Trophoblast cell (in vitro differentiated cells and primary cell): ENCODE measurements at regions not wholly inside any gene's neighbourhood (a gene's known extent, or its start where the extent isn't known, plus 50 kb on each side); places are given as distances from the start of the nearest gene placed in this dataset.
"Not testable (repeated sequence)": the region's sequence is repeated elsewhere in the genome, so short reads cannot be mapped to it uniquely, and the experiment has no call there.

ENCODE experiments used
- DNase-seq, 2 donors: peaks; one replicate each; pipeline ENCODE4 v3.0.0-alpha.2; 2016
- H2AFZ ChIP-seq: 2 replicates; pipeline ENCODE4 v1.6.1; 2013; ENCODE audit warnings: low read length, moderate library complexity, mild to moderate bottlenecking; ENCODE audit not compliant: insufficient read depth, poor library complexity
- H2AK5ac ChIP-seq: 2 replicates; pipeline ENCODE4 v1.6.1; 2013; ENCODE audit warnings: mild to moderate bottlenecking, low read length
- H2BK120ac ChIP-seq: 2 replicates; pipeline ENCODE4 v1.6.1; 2013; ENCODE audit warnings: low read length, mild to moderate bottlenecking, moderate library complexity; ENCODE audit not compliant: insufficient read depth, poor library complexity
- H2BK12ac ChIP-seq: 2 replicates; pipeline ENCODE4 v1.6.1; 2013; ENCODE audit warnings: mild to moderate bottlenecking, low read length, moderate library complexity
- H2BK5ac ChIP-seq: 2 replicates; pipeline ENCODE4 v1.6.1; 2013; ENCODE audit warnings: low read length, low read depth, moderate library complexity, mild to moderate bottlenecking; ENCODE audit not compliant: poor library complexity
- H3K14ac ChIP-seq: 2 replicates; pipeline ENCODE4 v1.6.1; 2013; ENCODE audit warnings: mild to moderate bottlenecking, low read length
- H3K18ac ChIP-seq: 2 replicates; pipeline ENCODE4 v1.6.1; 2013; ENCODE audit warnings: mild to moderate bottlenecking, low read length
- H3K23ac ChIP-seq: 2 replicates; pipeline ENCODE4 v1.6.1; 2013; ENCODE audit warnings: low read length
- H3K27ac ChIP-seq: 2 replicates; pipeline ENCODE4 v1.5.1; 2013; ENCODE audit warnings: low read depth, mild to moderate bottlenecking, inconsistent platforms, low read length, moderate library complexity
- H3K27me3 ChIP-seq: 2 replicates; pipeline ENCODE4 v1.6.1; 2013; ENCODE audit warnings: inconsistent platforms, mild to moderate bottlenecking, low read length, moderate library complexity; ENCODE audit not compliant: insufficient read depth
- H3K36me3 ChIP-seq, 2 experiments: 1 replicate in 1 of 2; 2 replicates in 1 of 2; pipeline ENCODE4 v1.6.1; 2013; ENCODE audit warnings: low read length in 2 of 2, mild to moderate bottlenecking in 2 of 2, moderate library complexity in 1 of 2; ENCODE audit not compliant: insufficient read depth in 2 of 2, control insufficient read depth in 1 of 2
- H3K4ac ChIP-seq: 2 replicates; pipeline ENCODE4 v1.6.1; 2013; ENCODE audit warnings: low read depth, mild to moderate bottlenecking, low read length, moderate library complexity
- H3K4me1 ChIP-seq, 2 experiments: 1 replicate in 1 of 2; 2 replicates in 1 of 2; pipeline ENCODE4 v1.6.1; 2013; ENCODE audit warnings: low read length in 2 of 2, mild to moderate bottlenecking in 2 of 2, moderate library complexity in 1 of 2; ENCODE audit not compliant: insufficient read depth in 2 of 2, control insufficient read depth in 1 of 2
- H3K4me2 ChIP-seq: 2 replicates; pipeline ENCODE4 v1.6.1; 2013; ENCODE audit warnings: inconsistent platforms, mild to moderate bottlenecking, low read length, moderate library complexity
- H3K4me3 ChIP-seq: 2 replicates; pipeline ENCODE4 v1.5.1; 2013; ENCODE audit warnings: mild to moderate bottlenecking, low read depth, low read length, inconsistent platforms
- H3K79me1 ChIP-seq: one replicate; pipeline ENCODE4 v1.6.1; 2013; ENCODE audit warnings: low read length
- H3K79me2 ChIP-seq: 2 replicates; pipeline ENCODE4 v1.6.1; 2013; ENCODE audit warnings: low read length, mild to moderate bottlenecking; ENCODE audit not compliant: control insufficient read depth, insufficient read depth, poor library complexity
- H3K9ac ChIP-seq: 2 replicates; pipeline ENCODE4 v1.6.1; 2013; ENCODE audit warnings: mild to moderate bottlenecking, low read length
- H3K9me3 ChIP-seq: 2 replicates; pipeline ENCODE4 v1.6.1; 2013; ENCODE audit warnings: low read depth, mild to moderate bottlenecking, control low read depth, inconsistent platforms, low read length; ENCODE audit not compliant: insufficient read depth
- H4K12ac ChIP-seq: 2 replicates; pipeline ENCODE4 v1.6.1; 2013; ENCODE audit warnings: low read depth, mild to moderate bottlenecking, low read length, moderate library complexity
- H4K8ac ChIP-seq: 2 replicates; pipeline ENCODE4 v1.6.1; 2013; ENCODE audit warnings: low read depth, mild to moderate bottlenecking, low read length, moderate library complexity
- H4K91ac ChIP-seq: one replicate; pipeline ENCODE4 v1.6.1; 2013; ENCODE audit warnings: low read depth, mild to moderate bottlenecking, low read length, moderate library complexity
- WGBS: extraction: QIAGEN DNeasy Blood & Tissue Kit; methylation state at CpG from one replicate; pipeline ENCODE4 v1.1.7; 2013; ENCODE audit warnings: missing lambda C conversion rate; ENCODE audit not compliant: insufficient read length, insufficient coverage; ENCODE audit errors: extremely low coverage; 5-methylcytosine and 5-hydroxymethylcytosine counted together

DNA sequence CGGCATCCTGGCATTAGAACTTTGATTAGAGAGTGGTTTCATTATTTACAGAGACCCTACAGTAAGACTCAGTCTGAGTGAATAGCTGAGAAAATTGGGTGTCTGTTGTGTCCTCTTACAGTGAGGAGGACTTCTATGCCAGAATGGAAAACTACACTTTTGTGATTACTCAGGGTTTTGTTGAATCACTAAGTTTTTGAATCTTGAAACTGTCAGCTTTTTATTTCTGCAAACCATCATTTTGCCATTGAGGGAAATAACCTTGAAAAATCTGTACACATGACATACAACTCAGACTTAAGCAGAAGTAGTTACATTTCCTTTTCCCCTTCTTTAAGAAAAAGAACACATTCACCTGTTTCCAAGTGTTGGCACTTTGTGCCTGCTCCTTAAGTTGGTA lies 117.6 kb upstream of the RASGEF1B start:
- H4K12ac ChIP-seq: no peak overlapping the region
- H2BK120ac ChIP-seq: no peak overlapping the region
- H2AK5ac ChIP-seq: no peak overlapping the region
- H4K8ac ChIP-seq: no peak overlapping the region
- no peak overlapping the region for H3K4me3 ChIP-seq
- H3K23ac ChIP-seq: no peak overlapping the region
- no peak overlapping the region for H2BK5ac ChIP-seq
- no peak overlapping the region for H3K27ac ChIP-seq
- no peaks in the 10 kb centered on the region for H3K36me3 ChIP-seq
- H3K4ac ChIP-seq: no peak overlapping the region
- H3K14ac ChIP-seq: no peak overlapping the region
- H3K4me1 ChIP-seq: no peaks in the 10 kb centered on the region
- no peaks in the 10 kb centered on the region for H3K79me2 ChIP-seq
- H4K91ac ChIP-seq: no peak overlapping the region
- no peaks in the 10 kb centered on the region for H3K27me3 ChIP-seq
- H3K9ac ChIP-seq: no peak overlapping the region
- H2AFZ ChIP-seq: no peak overlapping the region
- no peak overlapping the region for H2BK12ac ChIP-seq
- H3K18ac ChIP-seq: no peak overlapping the region
- no peaks in the 10 kb centered on the region for H3K9me3 ChIP-seq
- no peak for DNase-seq
- no peaks in the 10 kb centered on the region for H3K79me1 ChIP-seq
- WGBS: no CpG with 5 or more reads among the region's 1 CpG
- no peak overlapping the region for H3K4me2 ChIP-seq

DNA sequence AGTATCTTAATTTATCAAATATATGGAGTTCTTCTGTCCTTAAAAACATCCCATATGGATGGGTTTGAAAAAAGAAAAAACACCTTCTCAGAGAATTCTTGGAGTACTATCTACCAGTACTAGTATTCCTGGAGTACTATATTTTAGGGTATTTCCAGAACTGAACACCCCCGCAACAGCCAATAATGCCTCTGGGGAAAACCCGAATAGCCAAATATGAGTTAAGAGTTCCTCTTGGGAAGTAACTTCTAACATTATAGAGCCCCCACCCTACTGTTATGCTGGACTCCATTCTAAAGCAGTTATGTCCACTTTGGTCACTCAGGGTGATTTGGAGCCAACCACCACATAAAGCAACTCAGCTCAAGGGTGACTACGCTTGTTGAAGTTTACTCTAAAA lies 115.0 kb upstream of the RASGEF1B start:
- no CpG with 5 or more reads among the region's 3 CpGs for WGBS
- Histone ChIP-seq H3K27me3 (no peaks in the 10 kb centered on the region), H3K4ac (no peak overlapping the region), H2AFZ (no peak overlapping the region), H3K9me3 (no peaks in the 10 kb centered on the region), H4K91ac (no peak overlapping the region), H2AK5ac (no peak overlapping the region), H3K79me1 (no peaks in the 10 kb centered on the region), H3K23ac (no peak overlapping the region), H3K14ac (no peak overlapping the region), H3K4me2 (no peak overlapping the region), H3K18ac (no peak overlapping the region), H3K27ac (no peak overlapping the region), H2BK120ac (no peak overlapping the region), H3K9ac (no peak overlapping the region), H3K4me3 (no peak overlapping the region), H2BK12ac (no peak overlapping the region), H2BK5ac (no peak overlapping the region), H4K8ac (no peak overlapping the region), H4K12ac (no peak overlapping the region), H3K79me2 (no peaks in the 10 kb centered on the region), H3K36me3 (no peaks in the 10 kb centered on the region), H3K4me1 (no peaks in the 10 kb centered on the region)
- no peak for DNase-seq

DNA sequence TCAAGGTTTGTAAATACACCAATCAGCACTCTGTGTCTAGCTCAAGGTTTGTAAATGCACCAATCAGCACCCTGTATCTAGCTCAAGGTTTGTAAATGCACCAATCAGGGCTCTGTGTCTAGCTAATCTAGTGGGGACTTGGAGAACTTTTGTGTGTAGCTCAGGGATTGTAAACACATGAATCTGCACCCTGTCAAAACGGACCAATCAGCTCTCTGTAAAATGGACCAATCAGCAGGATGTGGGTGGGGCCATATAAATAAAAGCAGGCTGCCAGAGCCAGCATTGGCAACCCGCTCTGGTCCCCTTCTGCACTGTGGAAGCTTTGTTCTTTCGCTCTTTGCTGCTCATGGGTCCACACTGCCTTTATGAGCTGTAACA lies 109.3 kb upstream of the RASGEF1B start:
- not testable (repeated sequence) for H3K18ac ChIP-seq

DNA sequence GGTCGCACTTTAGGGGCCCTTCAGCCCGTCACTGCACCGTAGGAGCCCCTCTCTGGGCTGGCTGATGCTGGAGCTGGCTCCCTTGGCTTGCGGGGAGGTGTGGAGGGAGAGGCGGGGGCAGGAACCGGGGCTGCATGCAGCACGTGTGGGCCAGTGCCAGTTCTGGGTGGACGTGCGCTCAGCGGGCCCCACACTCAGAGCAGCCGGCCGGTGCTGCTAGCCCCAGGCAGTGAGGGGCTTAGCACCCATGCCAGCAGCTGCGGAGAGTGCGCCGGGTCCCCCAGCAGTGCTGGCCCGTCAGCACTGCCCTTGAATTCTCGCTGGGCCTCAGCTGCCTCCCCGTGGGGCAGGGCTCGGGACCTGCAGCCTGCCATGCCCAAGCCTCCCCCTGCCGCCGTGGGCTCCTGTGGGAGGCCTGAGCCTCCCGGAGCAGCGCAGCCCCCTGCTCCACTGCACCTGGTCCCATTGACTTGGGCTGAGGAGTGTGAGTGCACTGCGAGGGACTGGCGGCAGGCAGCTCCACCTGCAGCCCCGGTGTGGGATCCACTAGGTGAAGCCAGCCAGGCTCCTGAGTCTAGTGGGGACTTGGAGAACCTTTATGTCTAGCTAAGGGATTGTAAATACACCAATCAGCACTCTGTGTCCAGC lies 108.8 kb upstream of the RASGEF1B start:
- Histone ChIP-seq H2BK12ac (no peak overlapping the region), H3K4ac (no peak overlapping the region), H2BK120ac (no peak overlapping the region), H2AFZ (no peak overlapping the region), H3K9me3 (peaks cover 7% of the 10 kb centered on the region), H2AK5ac (no peak overlapping the region), H4K12ac (no peak overlapping the region), H4K91ac (no peak overlapping the region), H3K4me3 (no peak overlapping the region), H4K8ac (no peak overlapping the region), H3K14ac (no peak overlapping the region), H3K18ac (no peak overlapping the region), H3K9ac (no peak overlapping the region), H3K36me3 (no peaks in the 10 kb centered on the region), H3K27me3 (no peaks in the 10 kb centered on the region), H3K23ac (no peak overlapping the region), H3K4me1 (no peaks in the 10 kb centered on the region), H3K79me1 (no peaks in the 10 kb centered on the region), H3K4me2 (no peak overlapping the region), H3K79me2 (no peaks in the 10 kb centered on the region), H3K27ac (no peak overlapping the region), H2BK5ac (no peak overlapping the region)
- WGBS: no CpG with 5 or more reads among the region's 26 CpGs
- no peak for DNase-seq

More for the DNA sequence above, 109.3 kb upstream of the RASGEF1B start:
- H3K27ac ChIP-seq, H3K27me3 ChIP-seq, H4K91ac ChIP-seq, DNase-seq, H4K12ac ChIP-seq, H2AK5ac ChIP-seq, H3K23ac ChIP-seq, H3K9ac ChIP-seq, H3K14ac ChIP-seq, H2AFZ ChIP-seq, H3K9me3 ChIP-seq, H3K36me3 ChIP-seq, H2BK12ac ChIP-seq, H3K4me2 ChIP-seq, H3K79me2 ChIP-seq, H3K4me3 ChIP-seq, H4K8ac ChIP-seq, H2BK120ac ChIP-seq, H2BK5ac ChIP-seq, H3K4ac ChIP-seq, H3K4me1 ChIP-seq, H3K79me1 ChIP-seq: not testable (repeated sequence)
- WGBS: no CpG with 5 or more reads among the region's 3 CpGs
